IMR-90 (cell line): ENCODE measurements at regions not wholly inside any gene's neighbourhood (a gene's known extent, or its start where the extent isn't known, plus 50 kb on each side); places are given as distances from the start of the nearest gene placed in this dataset.

ENCODE experiments used
- ATAC-seq: fragments of 200-7000 bp; cut with Tn5 transposase; 2 replicates; pipeline ENCODE4 v1.9.1; 2020; ENCODE audit warnings: low read depth, mild to moderate bottlenecking, moderate library complexity
- BruUV-seq: library from RNA; stranded (reverse); fragments of 400-500 nt; replicated peaks from 2 replicates; lab custom pipeline; 2021; lab: Mats Ljungman, UMichigan
- CTCF ChIA-PET: fragments of 300-600 bp; formaldehyde crosslinking; extraction: SDS; loops from one replicate; lab custom pipeline; 2021; ENCODE audit warnings: antibody characterized with exemption; lab: Yijun Ruan, JAX
- POLR2A ChIA-PET: fragments of 300-600 bp; sonication (Branson Sonifier 250); formaldehyde crosslinking; loops from one replicate; lab custom pipeline; 2022; ENCODE audit warnings: antibody characterized with exemption; ENCODE audit not compliant: unreplicated experiment; lab: Charles Lee
- DNase-seq: peaks from one replicate; pipeline ENCODE4 v3.0.0; 2013
- H2AFZ ChIP-seq: replicated peaks from 2 replicates; pipeline ENCODE3; 2013; ENCODE audit warnings: low read length, mild to moderate bottlenecking; ENCODE audit not compliant: poor library complexity
- H2AK5ac ChIP-seq: 2 replicates; pipeline ENCODE4 v1.6.1; 2013; ENCODE audit warnings: low read depth, low read length, inconsistent platforms
- H2AK9ac ChIP-seq: replicated peaks from 2 replicates; pipeline ENCODE3; 2013; ENCODE audit warnings: mild to moderate bottlenecking, low read depth, low read length, moderate library complexity; ENCODE audit not compliant: poor library complexity
- H2BK120ac ChIP-seq: 2 replicates; pipeline ENCODE4 v1.6.1; 2013; ENCODE audit warnings: low read depth, low read length, inconsistent platforms
- H2BK15ac ChIP-seq: 3 replicates; pipeline ENCODE4 v1.6.1; 2013; ENCODE audit warnings: low read depth, low read length, inconsistent platforms
- H2BK20ac ChIP-seq: 2 replicates; pipeline ENCODE4 v1.6.1; 2013; ENCODE audit warnings: low read depth, mild to moderate bottlenecking, inconsistent platforms, low read length, moderate library complexity
- H2BK5ac ChIP-seq: 2 replicates; pipeline ENCODE4 v1.6.1; 2013; ENCODE audit warnings: mild to moderate bottlenecking, low read depth, low read length, inconsistent platforms; ENCODE audit not compliant: poor library complexity, severe bottlenecking
- H3K14ac ChIP-seq: replicated peaks from 2 replicates; pipeline ENCODE4 v1.6.1; 2013; ENCODE audit warnings: low read depth, low read length, inconsistent platforms
- H3K18ac ChIP-seq: 2 replicates; pipeline ENCODE4 v1.6.1; 2013; ENCODE audit warnings: low read depth, low read length, control low read depth
- H3K23ac ChIP-seq: 2 replicates; pipeline ENCODE4 v1.6.1; 2013; ENCODE audit warnings: low read depth, low read length, inconsistent platforms
- H3K27ac ChIP-seq: 2 replicates; pipeline ENCODE4 v1.5.1; 2013; ENCODE audit warnings: mild to moderate bottlenecking, control low read depth, low read length; ENCODE audit not compliant: insufficient read depth
- H3K27me3 ChIP-seq: 2 replicates; pipeline ENCODE4 v1.6.1; 2013; ENCODE audit warnings: low read length; ENCODE audit not compliant: control insufficient read depth, insufficient read depth
- H3K36me3 ChIP-seq: 2 replicates; pipeline ENCODE4 v1.6.1; 2013; ENCODE audit warnings: low read length, mixed read lengths; ENCODE audit not compliant: control insufficient read depth, insufficient read depth
- H3K4ac ChIP-seq: 2 replicates; pipeline ENCODE4 v1.6.1; 2013; ENCODE audit warnings: low read depth, low read length, inconsistent platforms
- H3K4me1 ChIP-seq: 2 replicates; pipeline ENCODE4 v1.6.1; 2013; ENCODE audit warnings: low read length, mixed read lengths; ENCODE audit not compliant: control insufficient read depth, insufficient read depth
- H3K4me2 ChIP-seq: 2 replicates; pipeline ENCODE4 v1.6.1; 2013; ENCODE audit warnings: low read depth, mild to moderate bottlenecking, control low read depth, low read length, moderate library complexity
- H3K4me3 ChIP-seq: 2 replicates; pipeline ENCODE4 v1.5.1; 2013; ENCODE audit warnings: low read depth, mild to moderate bottlenecking, control low read depth, low read length, moderate library complexity; ENCODE audit not compliant: insufficient read depth
- H3K56ac ChIP-seq: 2 replicates; pipeline ENCODE4 v1.6.1; 2013; ENCODE audit warnings: low read length, inconsistent platforms; ENCODE audit not compliant: insufficient read depth; ENCODE audit errors: extremely low read depth
- H3K79me1 ChIP-seq, 2 experiments: 2 replicates each; pipeline ENCODE4 v1.6.1; 2013; ENCODE audit warnings: low read length in 2 of 2, inconsistent platforms in 1 of 2, low read depth in 1 of 2
- H3K9ac ChIP-seq: 2 replicates; pipeline ENCODE4 v1.6.1; 2013; ENCODE audit warnings: low read depth, low read length, control low read depth
- H3K9me1 ChIP-seq: 2 replicates; pipeline ENCODE4 v1.6.1; 2013; ENCODE audit warnings: low read length, inconsistent platforms; ENCODE audit not compliant: insufficient read depth
- H3K9me3 ChIP-seq: 2 replicates; pipeline ENCODE4 v1.6.1; 2013; ENCODE audit warnings: low read length; ENCODE audit not compliant: control insufficient read depth, insufficient read depth
- H4K20me1 ChIP-seq: 2 replicates; pipeline ENCODE4 v1.6.1; 2013; ENCODE audit warnings: low read length, inconsistent platforms; ENCODE audit not compliant: insufficient read depth
- H4K5ac ChIP-seq: 2 replicates; pipeline ENCODE4 v1.6.1; 2013; ENCODE audit warnings: mild to moderate bottlenecking, low read depth, low read length, control low read depth
- H4K8ac ChIP-seq, 2 experiments: 2 replicates each; pipeline ENCODE4 v1.6.1; 2013; ENCODE audit warnings: low read depth in 2 of 2, low read length in 2 of 2, control low read depth in 1 of 2, inconsistent platforms in 1 of 2
- H4K91ac ChIP-seq: 2 replicates; pipeline ENCODE4 v1.6.1; 2013; ENCODE audit warnings: low read depth, low read length, inconsistent platforms; ENCODE audit not compliant: insufficient read depth
- BHLHE40 ChIP-seq: fragments of 150-350 bp; IDR thresholded peaks from 2 replicates; pipeline ENCODE4 v1.6.1; 2016; ENCODE audit warnings: mild to moderate bottlenecking, low read depth, low read length
- CTCF ChIP-seq: conservative IDR thresholded peaks from 2 replicates; pipeline ENCODE4 v1.5.1; 2012; ENCODE audit warnings: mild to moderate bottlenecking, low read depth, low read length, improper control_type of control experiment
- ELK1 ChIP-seq: fragments of 150-350 bp; IDR thresholded peaks from 2 replicates; pipeline ENCODE4 v1.6.1; 2016; ENCODE audit warnings: low read depth, mild to moderate bottlenecking, low read length, moderate library complexity, borderline replicate concordance
- MAZ ChIP-seq: IDR thresholded peaks from 2 replicates; pipeline ENCODE4 v1.6.1; 2012; ENCODE audit warnings: low read depth, mild to moderate bottlenecking, low read length, improper control_type of control experiment, moderate library complexity, borderline replicate concordance
- NFE2L2 ChIP-seq: fragments of 150-350 bp; IDR thresholded peaks from 2 replicates; pipeline ENCODE4 v1.6.1; 2016; ENCODE audit warnings: low read depth, mild to moderate bottlenecking, low read length
- USF2 ChIP-seq: fragments of 150-350 bp; IDR thresholded peaks from 2 replicates; pipeline ENCODE4 v1.6.1; 2017; ENCODE audit warnings: mild to moderate bottlenecking, antibody characterized with exemption, low read length, low read depth
- WGBS, 2 experiments: methylation state at CpG; one replicate each; pipeline versions ENCODE4 v1.1.5 to v1.1.7; 2013; ENCODE audit warnings: missing lambda C conversion rate in 2 of 2; ENCODE audit not compliant: insufficient read length in 1 of 2; ENCODE audit errors: extremely low coverage in 2 of 2; 5-methylcytosine and 5-hydroxymethylcytosine counted together
- dilution Hi-C: fragments of 300-500 bp; cut with HindIII; formaldehyde crosslinking; loops from one replicate; pipeline ENCODE4 v1.14.3; 2018; ENCODE audit warnings: low sequenced_read_pairs; ENCODE audit not compliant: unreplicated experiment
- in situ Hi-C: fragments of 300-500 bp; cut with MboI; formaldehyde crosslinking; loops from 3 replicates; pipeline ENCODE4 v1.14.3; 2019; ENCODE audit warnings: low sequenced_read_pairs, inconsistent platforms, mixed read lengths
- intact Hi-C: fragments of 100-400 bp; cut with micrococcal nuclease; formaldehyde crosslinking; loops from 2 replicates; pipeline ENCODE4 v1.10.0; 2022

- CTCF ChIA-PET = no interaction called here
- no CpG with 5 or more reads among the region's 1 CpG for WGBS, 2 experiments
- no peak for ATAC-seq
These were observed 399.5 kb downstream of the LMO4 start for GRCh38 chr1:87728169-87728568.

More at GRCh38 chr1:87728169-87728568, 399.5 kb downstream of the LMO4 start:
- H4K20me1 ChIP-seq = no peaks in the 10 kb centered on the region
- no peaks in the 10 kb centered on the region for H3K36me3 ChIP-seq
- H3K14ac ChIP-seq = no peak overlapping the region
- dilution Hi-C loops (no loop called here), in situ Hi-C loops (no loop called here), intact Hi-C loops (no loop called here)
- DNase-seq = no peak
- no peak overlapping the region for H2AK9ac ChIP-seq
- no peak overlapping the region for H2BK15ac ChIP-seq
- no peak overlapping the region for H3K4me3 ChIP-seq
- no peak overlapping the region for H2BK120ac ChIP-seq
- no peak overlapping the region for H3K4me2 ChIP-seq
- no peaks in the 10 kb centered on the region for H3K9me3 ChIP-seq
- POLR2A ChIA-PET = no interaction called here
- H4K91ac ChIP-seq = no peak overlapping the region
- peaks cover 5% of the 10 kb centered on the region; the same call in 1 of the 2 replicates for H3K4me1 ChIP-seq
- no peak overlapping the region for H2BK20ac ChIP-seq
- no peak overlapping the region for H2AK5ac ChIP-seq
- BruUV-seq = no TSS peak
- no peak for TF ChIP-seq ELK1
- no peak for TF ChIP-seq MAZ
- TF ChIP-seq BHLHE40 = no peak
- no peak for TF ChIP-seq CTCF
- TF ChIP-seq NFE2L2 = no peak
- no peak for TF ChIP-seq USF2
- no peak overlapping the region for H3K9ac ChIP-seq
- H4K8ac ChIP-seq = no peak overlapping the region
- H3K4ac ChIP-seq = no peak overlapping the region
- no peak overlapping the region for H3K27ac ChIP-seq
- no peak overlapping the region for H2AFZ ChIP-seq
- no peaks in the 10 kb centered on the region for H3K79me1 ChIP-seq
- H3K18ac ChIP-seq = no peak overlapping the region
- H4K5ac ChIP-seq = no peak overlapping the region
- no peak overlapping the region for H2BK5ac ChIP-seq
- H3K23ac ChIP-seq = no peak overlapping the region
- no peaks in the 10 kb centered on the region for H3K27me3 ChIP-seq
- H3K56ac ChIP-seq = no peak overlapping the region
- H3K9me1 ChIP-seq = peaks cover 4% of the 10 kb centered on the region; the same call in 1 of the 2 replicates
